ENCODE measurements at regions not wholly inside any gene's neighbourhood (a gene's known extent, or its start where the extent isn't known, plus 50 kb on each side); places are given as distances from the start of the nearest gene placed in this dataset.

DNA sequence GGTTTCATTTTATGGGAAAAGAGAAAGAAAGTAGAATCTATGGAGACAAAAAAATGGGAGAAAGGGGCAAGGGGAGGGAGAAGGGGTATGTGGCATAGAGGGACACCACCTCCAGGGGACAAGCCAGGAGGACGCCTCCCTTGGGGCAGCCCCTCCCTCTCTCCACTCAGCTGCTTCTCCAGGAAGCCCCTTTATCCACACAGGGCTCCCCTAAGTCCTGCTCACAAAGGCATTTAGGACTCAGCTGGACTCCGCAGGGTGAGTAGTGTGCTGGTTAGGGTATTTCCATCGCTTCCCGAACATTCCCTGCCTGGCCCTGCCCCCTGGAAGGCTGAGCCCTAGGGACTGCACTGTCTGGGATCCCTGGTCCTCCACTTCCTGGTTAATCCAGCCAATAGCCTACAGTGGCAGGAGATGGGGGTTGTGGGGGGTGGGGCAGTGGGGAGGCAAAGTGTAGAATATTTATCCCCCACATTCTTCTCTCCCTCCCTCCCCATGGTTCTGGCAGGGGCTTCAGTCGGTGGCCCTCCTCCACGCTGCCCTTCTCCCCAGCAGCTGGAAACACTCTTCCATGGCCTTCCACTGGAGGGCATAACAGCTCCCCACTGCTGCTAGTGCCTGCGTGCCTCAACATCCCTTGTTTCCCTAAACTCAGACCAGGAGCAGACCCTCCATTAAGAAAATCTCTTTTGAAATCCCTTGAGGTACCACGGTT lies 84.8 kb downstream of the SNX5 start:
- no peak overlapping the region for H2BK120ac ChIP-seq (ENCODE audit: low read depth, low read length)
- no peak overlapping the region for H3K27ac ChIP-seq (replicated peaks; ENCODE audit: low read length)
- no peaks in the 10 kb centered on the region for H3K36me3 ChIP-seq (replicated peaks in 1 of 2; ENCODE audit: control insufficient read depth in 2 of 2, insufficient read depth in 2 of 2, low read length in 2 of 2)
- no peak overlapping the region for H3K4ac ChIP-seq (ENCODE audit: low read length)
- H4K8ac ChIP-seq (ENCODE audit: low read depth, low read length) = no peak overlapping the region
- no peaks in the 10 kb centered on the region for H3K79me1 ChIP-seq (ENCODE audit: low read depth, low read length)
- H3K27me3 ChIP-seq (ENCODE audit: control insufficient read depth in 3 of 3, insufficient read depth in 3 of 3, low read depth in 1 of 3, low read length in 3 of 3) = peaks cover 0 to 20% (median 0%) of the 10 kb centered on the region in 3 experiments
- no peak overlapping the region for H3K9ac ChIP-seq (ENCODE audit: low read depth, low read length, poor library complexity)
- H4K91ac ChIP-seq (ENCODE audit: low read depth, low read length, poor library complexity) = no peak overlapping the region
- H2BK15ac ChIP-seq (ENCODE audit: low read length) = no peak overlapping the region
- H2BK12ac ChIP-seq (ENCODE audit: low read length) = no peak overlapping the region
- no peak overlapping the region for H3K14ac ChIP-seq (ENCODE audit: low read length)
- H3K23ac ChIP-seq (ENCODE audit: low read depth, low read length, poor library complexity) = no peak overlapping the region
- no peak overlapping the region for H2AFZ ChIP-seq (ENCODE audit: low read length)
- H2AK5ac ChIP-seq (ENCODE audit: low read depth, low read length) = peak overlapping the region; percentile 5
- H3K4me3 ChIP-seq (ENCODE audit: low read length in 2 of 2) = no peak overlapping the region
- no peak for DNase-seq (ENCODE audit: low spot score)
- no peaks in the 10 kb centered on the region for H3K9me3 ChIP-seq (replicated peaks in 1 of 2; ENCODE audit: control insufficient read depth in 2 of 2, insufficient read depth in 1 of 2, low read depth in 1 of 2, low read length in 2 of 2)
- H2BK5ac ChIP-seq (ENCODE audit: low read length) = no peak overlapping the region
- no CpG with 5 or more reads among the region's 8 CpGs for WGBS, 2 donors (ENCODE audit: extremely low coverage in 2 of 2, insufficient read length in 2 of 2, insufficient replicate concordance in 1 of 2)
- H3K4me2 ChIP-seq (ENCODE audit: insufficient read depth, low read length, poor library complexity, severe bottlenecking) = no peak overlapping the region
- H3K18ac ChIP-seq (ENCODE audit: low read length) = no peak overlapping the region
- H3K4me1 ChIP-seq (ENCODE audit: control insufficient read depth in 2 of 2, insufficient read depth in 1 of 2, low read depth in 1 of 2, low read length in 2 of 2) = peaks cover 0 to 8% of the 10 kb centered on the region in 2 donors

DNA sequence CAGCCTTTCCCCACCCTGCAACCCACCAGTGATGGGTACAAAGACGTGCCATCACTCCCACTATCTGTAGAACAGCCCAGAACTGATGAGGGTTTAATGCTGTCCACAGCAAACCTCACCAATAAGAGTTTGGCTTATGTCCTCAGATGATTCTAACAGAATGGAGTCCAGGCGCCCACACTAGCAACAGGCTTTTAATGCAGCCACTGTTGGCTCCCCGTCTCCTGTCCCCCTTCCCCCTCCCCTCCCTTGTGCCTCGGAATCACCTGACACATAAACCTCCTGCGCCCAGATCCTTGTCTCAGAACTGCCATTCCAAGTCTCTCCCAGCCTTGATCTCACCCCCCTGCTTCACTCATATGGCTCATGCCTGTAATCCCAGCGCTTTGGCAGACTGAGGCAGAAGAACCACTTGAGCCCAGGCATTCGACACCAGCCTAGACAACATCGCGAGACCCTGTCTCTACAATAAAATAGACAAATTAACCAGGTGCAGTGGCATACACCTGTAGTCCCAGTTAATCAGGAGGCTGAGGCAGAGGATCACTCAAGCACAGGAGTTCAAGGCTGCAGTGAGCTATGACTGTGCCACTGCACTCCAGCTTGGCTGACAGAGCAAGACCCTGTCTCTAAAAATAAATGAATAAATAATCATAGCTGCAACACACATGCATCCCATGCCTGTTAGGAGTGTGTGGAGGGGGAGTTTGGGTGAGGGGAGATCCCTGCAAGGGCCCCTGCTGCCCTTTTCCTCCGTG lies 85.6 kb downstream of the SNX5 start:
- no peak overlapping the region for H2AFZ ChIP-seq (ENCODE audit: low read length)
- H2BK15ac ChIP-seq (ENCODE audit: low read length) = peak overlapping the region; percentile 49
- H3K18ac ChIP-seq (ENCODE audit: low read length) = no peak overlapping the region
- no peaks in the 10 kb centered on the region for H3K9me3 ChIP-seq (replicated peaks in 1 of 2; ENCODE audit: control insufficient read depth in 2 of 2, insufficient read depth in 1 of 2, low read depth in 1 of 2, low read length in 2 of 2)
- no peak overlapping the region for H4K8ac ChIP-seq (ENCODE audit: low read depth, low read length)
- peak overlapping the region; percentile 42 for H2BK120ac ChIP-seq (ENCODE audit: low read depth, low read length)
- DNase-seq (ENCODE audit: low spot score) = no peak
- no peak overlapping the region for H3K14ac ChIP-seq (ENCODE audit: low read length)
- no peak overlapping the region for H4K91ac ChIP-seq (ENCODE audit: low read depth, low read length, poor library complexity)
- no peak overlapping the region for H3K27ac ChIP-seq (replicated peaks; ENCODE audit: low read length)
- no peak overlapping the region for H3K4ac ChIP-seq (ENCODE audit: low read length)
- H3K4me1 ChIP-seq (ENCODE audit: control insufficient read depth in 2 of 2, insufficient read depth in 1 of 2, low read depth in 1 of 2, low read length in 2 of 2) = peaks cover 0 to 8% of the 10 kb centered on the region in 2 donors
- no peak overlapping the region for H2BK12ac ChIP-seq (ENCODE audit: low read length)
- H3K4me3 ChIP-seq (ENCODE audit: low read length in 2 of 2) = no peak overlapping the region
- H3K9ac ChIP-seq (ENCODE audit: low read depth, low read length, poor library complexity) = no peak overlapping the region
- peaks cover 0 to 24% (median 0%) of the 10 kb centered on the region in 3 experiments for H3K27me3 ChIP-seq (ENCODE audit: control insufficient read depth in 3 of 3, insufficient read depth in 3 of 3, low read depth in 1 of 3, low read length in 3 of 3)
- H3K79me1 ChIP-seq (ENCODE audit: low read depth, low read length) = no peaks in the 10 kb centered on the region
- WGBS, 2 donors (ENCODE audit: extremely low coverage in 2 of 2, insufficient read length in 2 of 2, insufficient replicate concordance in 1 of 2) = no CpG with 5 or more reads among the region's 10 CpGs
- H2BK5ac ChIP-seq (ENCODE audit: low read length) = no peak overlapping the region
- H3K23ac ChIP-seq (ENCODE audit: low read depth, low read length, poor library complexity) = no peak overlapping the region
- no peak overlapping the region for H3K4me2 ChIP-seq (ENCODE audit: insufficient read depth, low read length, poor library complexity, severe bottlenecking)
- no peak overlapping the region for H2AK5ac ChIP-seq (ENCODE audit: low read depth, low read length)
- no peaks in the 10 kb centered on the region for H3K36me3 ChIP-seq (replicated peaks in 1 of 2; ENCODE audit: control insufficient read depth in 2 of 2, insufficient read depth in 2 of 2, low read length in 2 of 2)

DNA sequence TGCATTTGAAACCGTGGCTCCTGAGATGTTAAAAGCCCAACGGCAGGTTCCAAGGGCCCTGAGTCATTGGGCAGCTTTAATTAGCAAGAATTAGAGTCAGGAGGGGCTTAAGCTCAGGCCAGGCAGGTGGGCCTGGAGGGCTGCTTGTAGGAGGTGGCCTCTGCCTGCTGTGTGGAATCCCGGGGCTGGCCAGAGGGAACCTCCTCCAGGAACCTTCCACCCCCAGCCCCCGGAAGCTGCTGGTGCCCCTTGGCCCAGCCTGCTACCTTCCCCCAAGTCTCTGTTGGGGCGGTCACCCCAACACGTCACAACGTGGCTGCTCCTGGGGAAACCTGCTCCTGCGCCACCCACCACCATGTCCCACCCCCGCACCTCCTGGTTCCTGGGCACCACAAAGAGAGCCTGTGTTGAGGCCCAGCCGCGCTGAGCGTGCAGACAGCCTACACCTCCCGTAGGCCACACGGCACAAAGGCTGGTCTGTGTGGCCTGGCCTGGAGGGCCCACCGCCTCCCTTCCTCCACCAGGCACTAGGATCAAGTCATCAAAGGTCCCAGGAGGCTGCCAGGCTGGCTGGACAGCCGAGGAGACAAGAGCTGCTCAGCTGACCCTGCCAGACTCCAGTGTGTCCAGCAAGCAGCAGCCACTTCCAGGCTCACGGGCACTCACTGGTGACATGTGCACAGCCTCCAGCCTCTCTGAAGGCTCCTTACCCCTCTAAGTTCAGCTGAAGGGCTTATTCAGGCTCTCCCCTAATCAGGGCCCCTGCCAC lies 86.3 kb downstream of the SNX5 start:
- no peaks in the 10 kb centered on the region for H3K79me1 ChIP-seq (ENCODE audit: low read depth, low read length)
- no peaks in the 10 kb centered on the region for H3K36me3 ChIP-seq (replicated peaks in 1 of 2; ENCODE audit: control insufficient read depth in 2 of 2, insufficient read depth in 2 of 2, low read length in 2 of 2)
- no peak for DNase-seq (ENCODE audit: low spot score)
- H3K23ac ChIP-seq (ENCODE audit: low read depth, low read length, poor library complexity) = no peak overlapping the region
- H2BK120ac ChIP-seq (ENCODE audit: low read depth, low read length) = peak overlapping the region; percentile 42
- H3K27me3 ChIP-seq (ENCODE audit: control insufficient read depth in 3 of 3, insufficient read depth in 3 of 3, low read depth in 1 of 3, low read length in 3 of 3) = peaks cover 0 to 24% (median 0%) of the 10 kb centered on the region in 3 experiments
- H2AK5ac ChIP-seq (ENCODE audit: low read depth, low read length) = peak overlapping the region; percentile 93
- H3K4ac ChIP-seq (ENCODE audit: low read length) = no peak overlapping the region
- H2BK12ac ChIP-seq (ENCODE audit: low read length) = peak overlapping the region; percentile 50
- H3K4me3 ChIP-seq (ENCODE audit: low read length in 2 of 2) = no peak overlapping the region
- H4K8ac ChIP-seq (ENCODE audit: low read depth, low read length) = no peak overlapping the region
- H4K91ac ChIP-seq (ENCODE audit: low read depth, low read length, poor library complexity) = no peak overlapping the region
- H3K14ac ChIP-seq (ENCODE audit: low read length) = peak overlapping the region; percentile 91
- no peaks in the 10 kb centered on the region for H3K9me3 ChIP-seq (replicated peaks in 1 of 2; ENCODE audit: control insufficient read depth in 2 of 2, insufficient read depth in 1 of 2, low read depth in 1 of 2, low read length in 2 of 2)
- no peak overlapping the region for H2AFZ ChIP-seq (ENCODE audit: low read length)
- H2BK15ac ChIP-seq (ENCODE audit: low read length) = peak overlapping the region; percentile 49
- no peak overlapping the region for H2BK5ac ChIP-seq (ENCODE audit: low read length)
- no peak overlapping the region for H3K27ac ChIP-seq (replicated peaks; ENCODE audit: low read length)
- peaks cover 0 to 4% of the 10 kb centered on the region in 2 donors for H3K4me1 ChIP-seq (ENCODE audit: control insufficient read depth in 2 of 2, insufficient read depth in 1 of 2, low read depth in 1 of 2, low read length in 2 of 2)
- H3K9ac ChIP-seq (ENCODE audit: low read depth, low read length, poor library complexity) = no peak overlapping the region
- WGBS, 2 donors (ENCODE audit: extremely low coverage in 2 of 2, insufficient read length in 2 of 2, insufficient replicate concordance in 1 of 2) = no CpG with 5 or more reads among the region's 17 CpGs
- H3K4me2 ChIP-seq (ENCODE audit: insufficient read depth, low read length, poor library complexity, severe bottlenecking) = no peak overlapping the region
- H3K18ac ChIP-seq (ENCODE audit: low read length) = peak overlapping the region; percentile 65

DNA sequence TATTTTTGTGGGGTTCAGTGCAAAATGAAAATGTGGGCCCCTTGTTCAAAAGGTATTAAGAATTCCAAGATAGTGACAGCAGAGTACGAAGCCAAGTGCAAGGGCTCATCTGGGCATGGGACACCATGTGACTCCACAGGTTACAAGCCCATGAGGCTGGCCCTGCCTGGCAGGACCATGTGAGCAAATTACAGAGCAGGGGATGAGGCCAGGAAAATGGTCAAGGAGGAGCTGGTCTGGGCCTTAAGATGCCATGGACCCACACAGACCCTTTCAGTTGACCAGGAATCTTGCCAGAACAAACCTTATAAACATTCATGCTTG lies 86.9 kb downstream of the SNX5 start:
- no peak overlapping the region for H2BK15ac ChIP-seq (ENCODE audit: low read length)
- no CpG with 5 or more reads among the region's 1 CpG for whole genome bisulfite sequencing, 2 donors (ENCODE audit: extremely low coverage in 2 of 2, insufficient read length in 2 of 2, insufficient replicate concordance in 1 of 2)
- peaks cover 0 to 29% (median 0%) of the 10 kb centered on the region in 3 experiments for H3K27me3 ChIP-seq (ENCODE audit: control insufficient read depth in 3 of 3, insufficient read depth in 3 of 3, low read depth in 1 of 3, low read length in 3 of 3)
- H3K18ac ChIP-seq (ENCODE audit: low read length) = no peak overlapping the region
- no peak overlapping the region for H2BK120ac ChIP-seq (ENCODE audit: low read depth, low read length)
- no peak overlapping the region for H3K23ac ChIP-seq (ENCODE audit: low read depth, low read length, poor library complexity)
- H2BK12ac ChIP-seq (ENCODE audit: low read length) = no peak overlapping the region
- H3K4ac ChIP-seq (ENCODE audit: low read length) = no peak overlapping the region
- H3K4me3 ChIP-seq (ENCODE audit: low read length in 2 of 2) = no peak overlapping the region
- no peak overlapping the region for H3K4me2 ChIP-seq (ENCODE audit: insufficient read depth, low read length, poor library complexity, severe bottlenecking)
- no peaks in the 10 kb centered on the region for H3K79me1 ChIP-seq (ENCODE audit: low read depth, low read length)
- H3K4me1 ChIP-seq (ENCODE audit: control insufficient read depth in 2 of 2, insufficient read depth in 1 of 2, low read depth in 1 of 2, low read length in 2 of 2) = peaks cover 0 to 4% of the 10 kb centered on the region in 2 donors
- no peak overlapping the region for H2BK5ac ChIP-seq (ENCODE audit: low read length)
- H3K14ac ChIP-seq (ENCODE audit: low read length) = no peak overlapping the region
- H3K9me3 ChIP-seq (replicated peaks in 1 of 2; ENCODE audit: control insufficient read depth in 2 of 2, insufficient read depth in 1 of 2, low read depth in 1 of 2, low read length in 2 of 2) = no peaks in the 10 kb centered on the region
- H3K36me3 ChIP-seq (replicated peaks in 1 of 2; ENCODE audit: control insufficient read depth in 2 of 2, insufficient read depth in 2 of 2, low read length in 2 of 2) = no peaks in the 10 kb centered on the region
- H2AFZ ChIP-seq (ENCODE audit: low read length) = no peak overlapping the region
- DNase-seq (ENCODE audit: low spot score) = no peak
- no peak overlapping the region for H4K91ac ChIP-seq (ENCODE audit: low read depth, low read length, poor library complexity)
- no peak overlapping the region for H3K9ac ChIP-seq (ENCODE audit: low read depth, low read length, poor library complexity)
- H3K27ac ChIP-seq (replicated peaks; ENCODE audit: low read length) = no peak overlapping the region
- no peak overlapping the region for H4K8ac ChIP-seq (ENCODE audit: low read depth, low read length)
- no peak overlapping the region for H2AK5ac ChIP-seq (ENCODE audit: low read depth, low read length)

All from neuronal stem cell (in vitro differentiated cells).